ENCODE measurements at regions not wholly inside any gene's neighbourhood (a gene's known extent, or its start where the extent isn't known, plus 50 kb on each side); places are given as distances from the start of the nearest gene placed in this dataset.
A peak's percentile ranks its signal among the peaks of the same experiment; 100 is the strongest.

- Histone ChIP-seq H3K4me3 (replicated peaks in 1 of 3; ENCODE audit: insufficient read depth in 1 of 3, low read depth in 1 of 3, low read length in 3 of 3) (no peak overlapping the region), H3K36me3 (ENCODE audit: control insufficient read depth in 2 of 2, extremely low read depth in 1 of 2, insufficient read depth in 2 of 2, low read length in 2 of 2) (no peaks in the 10 kb centered on the region), H4K20me1 (replicated peaks; ENCODE audit: control insufficient read depth, extremely low read depth, insufficient read depth, low read length) (no peaks in the 10 kb centered on the region), H3K9me1 (replicated peaks; ENCODE audit: control insufficient read depth, extremely low read depth, insufficient read depth, low read length) (no peaks in the 10 kb centered on the region), H3K9me3 (replicated peaks; ENCODE audit: control insufficient read depth, insufficient read depth, low read length) (no peaks in the 10 kb centered on the region), H2AFZ (ENCODE audit: low read depth, low read length) (peak overlapping the region; percentile 73), H3K27ac (ENCODE audit: insufficient read depth, low read depth, low read length) (peak overlapping the region; percentile 53), H3K4me1 (ENCODE audit: control insufficient read depth, extremely low read depth, insufficient read depth, low read length) (peaks cover 7% of the 10 kb centered on the region), H3K4me2 (ENCODE audit: insufficient read depth, low read length) (no peak overlapping the region), H3K9ac (replicated peaks; ENCODE audit: extremely low read depth, insufficient read depth, low read length) (no peak overlapping the region), H3K27me3 (ENCODE audit: control insufficient read depth in 2 of 2, insufficient read depth in 2 of 2, low read length in 2 of 2) (no peaks in the 10 kb centered on the region), H3K79me2 (ENCODE audit: control insufficient read depth, insufficient read depth, low read length) (no peaks in the 10 kb centered on the region)
- BruUV-seq (replicated peaks) = no TSS peak
- POLR2A ChIA-PET = interaction anchor here (0.5 to 0.6 kb wide), 2 partner anchors 171 to 537 kb away, joined by 3 to 13 read pairs; no protein-coding TSS in a partner anchor
- DNase-seq (ENCODE audit: low read depth, low spot score) = peak; percentile 51
- CTCF ChIA-PET = interaction anchor here (0.6 to 1.9 kb wide), 9 partner anchors 18 to 650 kb away, joined by 3 to 13 read pairs (median 3); no protein-coding TSS in a partner anchor
- no peak for TF ChIP-seq EZH2 (IDR thresholded peaks at IDR 0.05; ENCODE audit: borderline replicate concordance, low read depth, low read length, severe bottlenecking)
- TF ChIP-seq POLR2A (IDR thresholded peaks at IDR 0.05; ENCODE audit: low read depth, low read length) = no peak
- no peak for TF ChIP-seq GATA2 (IDR thresholded peaks at IDR 0.05; ENCODE audit: insufficient read depth, insufficient read length, low read depth, low read length)
- TF ChIP-seq CTCF (IDR thresholded peaks at IDR 0.05; ENCODE audit: extremely low read depth in 1 of 2, insufficient read depth in 1 of 2, low read depth in 1 of 2, low read length in 2 of 2) = no peak
- TF ChIP-seq JUN (IDR thresholded peaks at IDR 0.05; ENCODE audit: borderline replicate concordance, insufficient read depth, insufficient read length, low read depth) = peak; percentile 22
- TF ChIP-seq MYC (IDR thresholded peaks at IDR 0.05; ENCODE audit: low read depth, low read length) = no peak
- peak; percentile 80 for TF ChIP-seq FOS (IDR thresholded peaks at IDR 0.05; ENCODE audit: borderline replicate concordance, insufficient read depth, low read length)
- no peak for TF ChIP-seq POLR2AphosphoS5 (IDR thresholded peaks at IDR 0.05; ENCODE audit: insufficient read depth, low read depth, low read length)
- TF ChIP-seq MAX (IDR thresholded peaks at IDR 0.05; ENCODE audit: insufficient read depth, insufficient read length) = no peak
- dilution Hi-C loops (cut with MboI; ENCODE audit: extremely low pct_ligation_motif_present, low sequenced_read_pairs) = no loop called here
- intact Hi-C loops (cut with micrococcal nuclease) = no loop called here
- FAIRE-seq = peak; percentile 79
Measured at GRCh38 chr21:35395728-35396127, 346.6 kb upstream of the RUNX1 start.

Data from endothelial cell of umbilical vein (primary cell).